ENCODE measurements at regions not wholly inside any gene's neighbourhood (a gene's known extent, or its start where the extent isn't known, plus 50 kb on each side); places are given as distances from the start of the nearest gene placed in this dataset.

DNA sequence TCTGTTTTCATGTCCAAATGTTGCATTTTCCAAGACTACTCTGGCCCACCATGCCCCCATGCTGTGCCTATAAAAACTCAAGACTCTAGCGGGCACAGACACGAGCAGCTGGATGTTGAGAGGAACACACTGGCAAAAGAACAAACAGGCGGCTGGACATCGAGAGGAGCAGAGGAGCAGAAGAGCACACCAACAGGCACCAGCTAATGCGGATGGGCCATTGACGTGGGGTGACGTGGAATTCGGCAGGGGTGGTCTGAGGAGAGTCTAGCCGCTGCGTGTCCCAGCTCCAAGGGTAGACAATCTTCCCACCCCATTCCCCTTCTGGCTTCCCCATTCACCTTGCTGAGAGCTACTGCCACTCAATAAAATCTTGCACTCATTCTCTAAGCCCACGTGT lies 54.4 kb upstream of the SMIM30 start (continued):
- TF ChIP-seq, protein P1, sequence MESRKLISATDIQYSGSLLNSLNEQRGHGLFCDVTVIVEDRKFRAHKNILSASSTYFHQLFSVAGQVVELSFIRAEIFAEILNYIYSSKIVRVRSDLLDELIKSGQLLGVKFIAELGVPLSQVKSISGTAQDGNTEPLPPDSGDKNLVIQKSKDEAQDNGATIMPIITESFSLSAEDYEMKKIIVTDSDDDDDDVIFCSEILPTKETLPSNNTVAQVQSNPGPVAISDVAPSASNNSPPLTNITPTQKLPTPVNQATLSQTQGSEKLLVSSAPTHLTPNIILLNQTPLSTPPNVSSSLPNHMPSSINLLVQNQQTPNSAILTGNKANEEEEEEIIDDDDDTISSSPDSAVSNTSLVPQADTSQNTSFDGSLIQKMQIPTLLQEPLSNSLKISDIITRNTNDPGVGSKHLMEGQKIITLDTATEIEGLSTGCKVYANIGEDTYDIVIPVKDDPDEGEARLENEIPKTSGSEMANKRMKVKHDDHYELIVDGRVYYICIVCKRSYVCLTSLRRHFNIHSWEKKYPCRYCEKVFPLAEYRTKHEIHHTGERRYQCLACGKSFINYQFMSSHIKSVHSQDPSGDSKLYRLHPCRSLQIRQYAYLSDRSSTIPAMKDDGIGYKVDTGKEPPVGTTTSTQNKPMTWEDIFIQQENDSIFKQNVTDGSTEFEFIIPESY (IDR thresholded peaks at IDR 0.05) = no peak
- no peak for TF ChIP-seq SP1 (IDR thresholded peaks at IDR 0.05)

DNA sequence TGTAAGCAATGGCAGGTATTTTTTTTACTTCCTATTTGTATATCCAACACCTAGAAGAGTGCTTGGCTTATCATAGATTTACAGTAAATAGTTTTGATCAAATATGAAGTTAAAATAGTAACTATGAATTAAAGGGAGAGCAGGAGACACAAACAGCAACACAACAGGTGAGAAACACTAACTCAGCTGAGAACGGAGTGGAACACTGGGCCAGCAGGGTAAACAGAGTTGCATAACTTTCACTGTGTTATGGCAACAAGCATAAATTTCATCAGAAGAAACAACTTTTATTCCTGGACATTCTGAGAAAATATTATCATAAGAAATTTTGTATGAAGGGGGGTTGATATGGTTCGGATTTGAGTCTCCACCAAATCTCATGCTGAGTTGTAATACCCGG lies 52.2 kb upstream of the SMIM30 start:
- Histone ChIP-seq H3K9me3 (ENCODE audit: control insufficient read depth in 4 of 4, low read length in 3 of 4) (no peaks in the 10 kb centered on the region), H3K27me3 (ENCODE audit: control insufficient read depth in 4 of 4, insufficient read depth in 4 of 4, low read length in 3 of 4) (no peaks in the 10 kb centered on the region), H3K36me3 (ENCODE audit: control insufficient read depth in 4 of 4, insufficient read depth in 3 of 4, low read depth in 1 of 4, low read length in 3 of 4) (no peaks in the 10 kb centered on the region), H3K27ac (ENCODE audit: low read depth in 1 of 2, low read length in 2 of 2) (no peak overlapping the region), H3K9ac (ENCODE audit: low read depth in 1 of 2, low read length in 2 of 2) (no peak overlapping the region), H3K4me3 (ENCODE audit: low read depth in 1 of 3, low read length in 3 of 3) (no peak overlapping the region), H3K4me1 (ENCODE audit: control insufficient read depth in 4 of 4, insufficient read depth in 4 of 4, low read length in 3 of 4) (peaks cover 0 to 1% (median 0%) of the 10 kb centered on the region in 4 donors)
- no peak for TF ChIP-seq TAF1 (conservative IDR thresholded peaks at IDR 0.05)
- TF ChIP-seq RXRA (IDR thresholded peaks at IDR 0.05) = no peak
- TF ChIP-seq, protein P2, sequence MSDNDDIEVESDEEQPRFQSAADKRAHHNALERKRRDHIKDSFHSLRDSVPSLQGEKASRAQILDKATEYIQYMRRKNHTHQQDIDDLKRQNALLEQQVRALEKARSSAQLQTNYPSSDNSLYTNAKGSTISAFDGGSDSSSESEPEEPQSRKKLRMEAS (IDR thresholded peaks at IDR 0.05) = no peak
- TF ChIP-seq GABPA (IDR thresholded peaks at IDR 0.05 in 1 of 2, conservative IDR thresholded peaks at IDR 0.05 in 1 of 2) = no peak
- no peak for TF ChIP-seq FOXA2 (IDR thresholded peaks at IDR 0.05)
- no peak for TF ChIP-seq RAD21 (IDR thresholded peaks at IDR 0.05)
- TF ChIP-seq FOXA1 (IDR thresholded peaks at IDR 0.05) = no peak
- TF ChIP-seq, protein P3, sequence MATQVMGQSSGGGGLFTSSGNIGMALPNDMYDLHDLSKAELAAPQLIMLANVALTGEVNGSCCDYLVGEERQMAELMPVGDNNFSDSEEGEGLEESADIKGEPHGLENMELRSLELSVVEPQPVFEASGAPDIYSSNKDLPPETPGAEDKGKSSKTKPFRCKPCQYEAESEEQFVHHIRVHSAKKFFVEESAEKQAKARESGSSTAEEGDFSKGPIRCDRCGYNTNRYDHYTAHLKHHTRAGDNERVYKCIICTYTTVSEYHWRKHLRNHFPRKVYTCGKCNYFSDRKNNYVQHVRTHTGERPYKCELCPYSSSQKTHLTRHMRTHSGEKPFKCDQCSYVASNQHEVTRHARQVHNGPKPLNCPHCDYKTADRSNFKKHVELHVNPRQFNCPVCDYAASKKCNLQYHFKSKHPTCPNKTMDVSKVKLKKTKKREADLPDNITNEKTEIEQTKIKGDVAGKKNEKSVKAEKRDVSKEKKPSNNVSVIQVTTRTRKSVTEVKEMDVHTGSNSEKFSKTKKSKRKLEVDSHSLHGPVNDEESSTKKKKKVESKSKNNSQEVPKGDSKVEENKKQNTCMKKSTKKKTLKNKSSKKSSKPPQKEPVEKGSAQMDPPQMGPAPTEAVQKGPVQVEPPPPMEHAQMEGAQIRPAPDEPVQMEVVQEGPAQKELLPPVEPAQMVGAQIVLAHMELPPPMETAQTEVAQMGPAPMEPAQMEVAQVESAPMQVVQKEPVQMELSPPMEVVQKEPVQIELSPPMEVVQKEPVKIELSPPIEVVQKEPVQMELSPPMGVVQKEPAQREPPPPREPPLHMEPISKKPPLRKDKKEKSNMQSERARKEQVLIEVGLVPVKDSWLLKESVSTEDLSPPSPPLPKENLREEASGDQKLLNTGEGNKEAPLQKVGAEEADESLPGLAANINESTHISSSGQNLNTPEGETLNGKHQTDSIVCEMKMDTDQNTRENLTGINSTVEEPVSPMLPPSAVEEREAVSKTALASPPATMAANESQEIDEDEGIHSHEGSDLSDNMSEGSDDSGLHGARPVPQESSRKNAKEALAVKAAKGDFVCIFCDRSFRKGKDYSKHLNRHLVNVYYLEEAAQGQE (IDR thresholded peaks at IDR 0.05) = no peak
- no peak for TF ChIP-seq YY1 (IDR thresholded peaks at IDR 0.05)
- WGBS = 50% methylated on average over 3 of the region's 3 CpGs
- DNase-seq (ENCODE audit: low spot score) = no peak

Measured in liver (tissue), 7 donors.